Breast epithelium (tissue), 3 donors: ENCODE measurements at regions not wholly inside any gene's neighbourhood (a gene's known extent, or its start where the extent isn't known, plus 50 kb on each side); places are given as distances from the start of the nearest gene placed in this dataset.

ENCODE experiments used
- POLR2AphosphoS5 ChIP-seq, 3 donors: sonication (generic); formaldehyde crosslinking; IDR thresholded peaks; one replicate each; pipeline ENCODE4 v1.6.1; 2017; ENCODE audit warnings: antibody characterized with exemption in 3 of 3
- TF ChIP-seq, protein P1 (sequence below), 3 donors: fragments of 450-650 bp; IDR thresholded peaks; one replicate each; pipeline ENCODE4 v1.5.1; 2016 to 2017; ENCODE audit warnings: antibody characterized with exemption in 3 of 3, mild to moderate bottlenecking in 3 of 3, moderate library complexity in 3 of 3

- TF ChIP-seq, protein P1, sequence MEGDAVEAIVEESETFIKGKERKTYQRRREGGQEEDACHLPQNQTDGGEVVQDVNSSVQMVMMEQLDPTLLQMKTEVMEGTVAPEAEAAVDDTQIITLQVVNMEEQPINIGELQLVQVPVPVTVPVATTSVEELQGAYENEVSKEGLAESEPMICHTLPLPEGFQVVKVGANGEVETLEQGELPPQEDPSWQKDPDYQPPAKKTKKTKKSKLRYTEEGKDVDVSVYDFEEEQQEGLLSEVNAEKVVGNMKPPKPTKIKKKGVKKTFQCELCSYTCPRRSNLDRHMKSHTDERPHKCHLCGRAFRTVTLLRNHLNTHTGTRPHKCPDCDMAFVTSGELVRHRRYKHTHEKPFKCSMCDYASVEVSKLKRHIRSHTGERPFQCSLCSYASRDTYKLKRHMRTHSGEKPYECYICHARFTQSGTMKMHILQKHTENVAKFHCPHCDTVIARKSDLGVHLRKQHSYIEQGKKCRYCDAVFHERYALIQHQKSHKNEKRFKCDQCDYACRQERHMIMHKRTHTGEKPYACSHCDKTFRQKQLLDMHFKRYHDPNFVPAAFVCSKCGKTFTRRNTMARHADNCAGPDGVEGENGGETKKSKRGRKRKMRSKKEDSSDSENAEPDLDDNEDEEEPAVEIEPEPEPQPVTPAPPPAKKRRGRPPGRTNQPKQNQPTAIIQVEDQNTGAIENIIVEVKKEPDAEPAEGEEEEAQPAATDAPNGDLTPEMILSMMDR (IDR thresholded peaks at IDR 0.05): no peak
- TF ChIP-seq POLR2AphosphoS5 (IDR thresholded peaks at IDR 0.05): no peak
Observed at GRCh38 chr7:98753989-98754479, 115.8 kb downstream of the TMEM130 start.
